ENCODE measurements at regions not wholly inside any gene's neighbourhood (a gene's known extent, or its start where the extent isn't known, plus 50 kb on each side); places are given as distances from the start of the nearest gene placed in this dataset.
"Not testable (repeated sequence)": the region's sequence is repeated elsewhere in the genome, so short reads cannot be mapped to it uniquely, and the experiment has no call there.

DNA sequence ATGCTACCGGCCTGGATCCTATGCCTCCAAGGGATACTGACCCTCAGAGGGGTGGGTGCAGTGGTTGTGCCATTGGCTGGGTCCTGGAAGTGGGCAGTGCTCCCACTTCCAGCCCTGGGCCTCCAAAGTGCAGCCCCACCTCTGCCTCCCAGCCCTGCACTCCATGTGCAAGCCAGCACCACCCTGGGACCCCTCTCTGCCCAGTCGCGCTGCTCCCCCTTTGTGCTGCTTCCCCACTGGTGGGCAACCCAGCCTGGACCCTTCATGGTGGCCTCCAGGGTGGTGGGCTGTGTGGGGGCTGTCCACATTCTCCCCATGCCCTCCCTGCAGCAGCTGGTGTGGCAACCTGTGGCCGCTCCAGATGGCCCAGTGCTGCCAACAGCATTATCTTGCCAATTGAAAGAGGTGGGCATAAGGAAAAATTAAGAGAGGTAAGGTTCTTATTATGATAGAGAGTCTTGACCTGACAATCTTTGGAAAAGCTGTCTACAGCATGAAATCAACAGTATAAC, 309.7 kb downstream of the GUCY2F start:
- no peak for DNase-seq (ENCODE audit: low spot score)

DNA sequence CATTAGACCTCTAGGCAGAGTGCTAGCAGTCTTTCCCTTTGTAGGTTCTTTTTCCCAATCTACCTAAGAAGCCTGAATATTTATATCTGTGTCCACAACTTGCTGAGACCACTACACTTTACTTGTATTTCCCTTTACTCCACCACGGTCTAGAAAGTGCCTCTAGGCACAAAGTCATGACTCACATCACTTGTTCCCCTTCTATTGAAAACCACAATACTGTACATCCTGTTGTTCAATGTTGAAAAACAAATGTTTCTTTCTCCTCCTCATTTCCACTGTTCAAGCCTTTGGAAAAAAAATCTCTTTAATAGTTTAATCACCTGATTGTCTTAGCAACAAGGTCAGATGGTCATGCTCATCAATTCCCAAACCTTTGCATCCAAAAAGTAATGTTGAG, 326.7 kb downstream of the GUCY2F start:
- DNase-seq (ENCODE audit: low spot score): peak; percentile 52

DNA sequence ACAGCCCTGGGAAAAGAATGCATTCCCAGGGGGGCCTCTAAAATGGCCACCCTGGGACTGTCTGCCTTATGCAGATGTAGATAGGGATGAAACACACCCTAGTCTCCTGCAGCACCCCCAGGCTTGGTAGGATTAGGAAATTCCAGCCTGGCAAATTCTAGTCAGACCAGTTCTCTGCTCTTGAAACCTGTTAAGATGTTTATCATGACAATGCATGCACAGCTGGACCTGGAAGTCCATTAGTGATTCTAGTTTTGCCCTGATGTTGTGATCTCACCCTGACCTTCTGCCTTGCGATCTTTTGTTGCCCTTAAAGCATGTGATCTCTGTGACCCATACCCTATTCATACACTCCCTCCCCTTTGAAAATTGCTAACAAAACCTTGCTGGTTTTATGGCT, 337.7 kb downstream of the GUCY2F start:
- DNase-seq (ENCODE audit: low spot score): not testable (repeated sequence)

DNA sequence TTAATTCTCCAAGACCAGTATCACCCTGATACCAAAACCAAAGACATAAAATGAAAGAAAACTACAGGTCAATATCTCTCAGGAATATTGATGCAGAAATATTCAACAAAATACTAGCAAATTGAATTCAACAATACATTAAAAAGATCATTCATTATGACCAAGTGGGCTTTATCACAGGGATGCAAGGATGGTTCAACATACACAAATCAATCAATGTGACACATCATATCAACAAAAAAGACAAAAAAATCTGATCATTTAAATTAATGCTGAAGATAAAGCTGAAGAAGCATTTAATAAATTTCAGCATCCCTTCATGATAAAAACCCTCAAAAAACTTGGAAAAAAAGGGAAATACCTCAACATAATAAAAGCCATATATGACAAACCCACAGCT, 341.4 kb downstream of the GUCY2F start:
- no peak for DNase-seq (ENCODE audit: low spot score)

DNA sequence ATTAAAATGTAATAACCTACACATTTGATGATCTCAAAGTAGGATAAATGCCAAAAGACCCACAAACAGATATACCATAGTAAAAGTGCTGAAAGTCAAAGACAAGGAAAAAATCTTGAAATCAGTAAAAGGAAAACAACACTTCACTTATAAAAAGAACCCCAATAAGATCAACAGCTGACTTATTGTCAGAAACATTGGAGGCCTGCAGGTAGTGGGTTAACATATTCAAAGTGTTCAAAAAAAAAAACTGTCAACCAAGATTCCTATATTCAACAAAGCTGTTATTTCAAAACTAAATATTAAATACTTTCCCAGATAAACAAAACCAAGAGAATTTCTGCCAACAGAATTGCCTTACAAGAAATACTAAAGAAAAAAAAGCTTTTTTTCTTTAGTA, 347.1 kb downstream of the GUCY2F start:
- no peak for DNase-seq (ENCODE audit: low spot score)

DNA sequence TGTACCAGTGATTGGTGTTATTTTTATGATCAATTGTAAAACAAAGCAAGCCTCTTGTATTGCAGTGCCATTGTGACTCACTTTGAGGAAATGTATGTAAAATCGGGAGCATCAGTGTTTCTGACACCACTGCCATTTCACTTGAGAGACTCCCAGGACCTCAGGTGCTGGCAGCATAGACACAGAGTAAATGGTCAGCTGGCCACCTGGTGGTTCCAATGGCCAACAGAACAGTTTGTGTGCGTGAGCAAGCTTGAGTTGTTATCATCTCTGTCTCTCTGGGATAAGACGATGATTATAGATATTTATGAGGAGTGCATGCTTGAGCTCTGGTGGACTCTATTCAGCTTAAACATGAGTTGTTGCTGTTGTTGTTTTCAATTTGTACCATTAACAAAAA, 356.6 kb downstream of the GUCY2F start:
- DNase-seq (ENCODE audit: low spot score): no peak

DNA sequence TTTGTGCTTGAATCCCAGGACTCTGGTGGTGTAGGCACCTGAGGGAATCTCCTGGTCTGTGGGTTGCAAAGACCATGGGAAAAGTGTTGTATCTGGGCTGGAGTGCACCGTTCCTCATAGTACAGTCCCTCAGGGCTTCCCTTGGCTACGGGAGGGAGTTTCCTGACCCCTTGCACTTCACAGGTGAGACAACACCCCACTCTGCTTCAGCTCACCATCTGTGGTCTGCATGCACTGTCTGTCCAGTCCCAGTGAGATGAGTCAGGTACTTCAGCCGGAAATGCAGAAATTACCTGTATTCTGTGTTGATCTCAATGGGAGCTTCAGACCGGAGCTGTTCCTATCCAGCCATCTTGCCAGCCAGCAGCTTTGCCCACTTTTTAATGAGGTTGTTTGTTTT, 353.0 kb upstream of the IRS4 start:
- DNase-seq (ENCODE audit: low spot score): no peak

DNA sequence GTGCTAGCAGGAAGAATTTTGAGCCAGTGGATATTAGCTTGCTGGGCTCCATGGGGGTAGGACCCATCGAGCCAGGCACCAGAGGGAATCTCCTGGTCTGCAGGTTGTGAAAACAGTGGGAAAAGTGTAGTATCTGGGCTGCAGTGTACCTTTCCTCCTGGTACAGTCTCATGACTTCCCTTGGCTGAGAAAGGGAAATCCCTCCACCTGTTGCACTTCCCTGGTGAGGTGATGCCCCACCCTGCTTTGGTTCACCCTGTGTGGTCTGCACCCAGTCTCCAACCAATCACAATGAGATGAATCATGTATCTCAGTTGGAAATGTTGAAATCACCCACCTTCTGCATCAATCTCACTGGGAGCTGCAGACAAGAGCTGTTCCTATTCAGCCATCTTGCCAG, 341.4 kb upstream of the IRS4 start:
- DNase-seq (ENCODE audit: low spot score): no peak

DNA sequence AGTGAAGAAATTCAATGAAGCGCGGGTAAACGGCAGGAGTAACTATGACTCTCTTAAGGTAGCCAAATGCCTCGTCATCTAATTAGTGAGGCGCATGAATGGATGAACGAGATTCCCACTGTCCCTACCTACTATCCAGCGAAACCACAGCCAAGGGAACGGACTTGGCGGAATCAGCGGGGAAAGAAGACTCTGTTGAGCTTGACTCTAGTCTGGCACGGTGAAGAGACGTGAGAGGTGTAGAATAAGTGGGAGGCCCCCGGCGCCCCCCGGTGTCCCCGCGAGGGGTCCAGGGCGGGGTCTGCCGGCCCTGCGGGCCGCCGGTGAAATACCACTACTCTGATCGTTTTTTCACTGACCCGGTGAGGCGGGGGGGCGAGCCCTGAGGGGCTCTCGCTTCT, 317.8 kb upstream of the IRS4 start:
- DNase-seq (ENCODE audit: low spot score): not testable (repeated sequence)

DNA sequence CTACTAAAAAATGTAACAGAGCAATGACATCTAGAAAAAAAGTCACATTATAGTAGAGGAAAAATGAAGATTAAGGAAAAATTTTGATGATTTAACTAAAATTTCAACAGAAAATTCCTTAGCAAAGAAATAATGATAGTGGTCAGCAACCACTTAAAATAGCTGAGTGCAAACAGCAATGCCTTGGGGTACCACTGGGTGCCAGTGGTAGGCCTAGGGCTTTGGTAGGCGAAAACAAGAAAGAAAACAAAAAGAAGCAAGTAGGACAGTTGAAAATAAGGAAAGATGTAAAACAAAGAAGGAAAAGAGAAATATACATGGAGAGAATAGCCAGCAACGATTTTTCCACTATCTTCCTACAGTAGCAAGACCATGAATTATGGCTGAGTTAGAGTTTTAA, 313.5 kb upstream of the IRS4 start:
- no peak for DNase-seq (ENCODE audit: low spot score)

DNA sequence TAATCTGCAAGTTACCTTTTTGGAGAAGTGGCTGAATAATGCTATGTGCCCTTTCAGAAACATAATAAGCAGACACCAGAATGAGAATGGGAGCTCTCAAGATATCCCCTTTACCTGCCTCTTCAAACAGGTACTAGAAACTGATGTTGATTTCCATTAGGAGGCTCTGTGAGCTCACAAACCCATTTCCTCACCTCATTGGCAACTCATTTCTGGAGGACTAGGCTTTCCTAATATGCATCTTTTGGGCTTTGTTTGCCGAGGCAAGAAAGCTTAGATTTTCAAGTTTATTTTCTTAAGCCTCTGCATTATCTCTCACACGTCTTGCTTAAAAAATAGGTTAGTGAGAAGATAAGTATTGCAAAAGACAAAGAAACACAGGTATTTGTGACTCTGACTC, 313.1 kb upstream of the IRS4 start:
- no peak for DNase-seq (ENCODE audit: low spot score)

DNA sequence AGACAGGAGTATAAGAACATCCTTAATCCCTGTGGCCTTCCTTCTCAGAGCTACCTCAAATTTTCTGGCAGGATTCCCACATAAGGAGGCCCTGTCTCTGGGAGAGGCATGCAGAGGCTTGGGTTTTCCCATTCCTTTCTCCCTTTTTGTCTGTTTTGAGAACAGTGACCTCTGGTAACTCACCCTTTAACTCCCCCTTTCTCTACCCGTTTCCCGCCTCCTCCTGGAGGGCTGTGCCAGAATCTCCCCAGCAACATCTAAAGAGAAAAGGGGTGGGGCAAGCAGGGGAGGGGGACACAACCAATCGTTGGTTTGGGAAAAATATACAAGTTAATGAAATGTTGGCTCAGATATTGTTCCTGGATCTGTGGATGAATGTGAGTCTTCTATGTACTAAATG, 303.7 kb upstream of the IRS4 start:
- no peak for DNase-seq (ENCODE audit: low spot score)

DNA sequence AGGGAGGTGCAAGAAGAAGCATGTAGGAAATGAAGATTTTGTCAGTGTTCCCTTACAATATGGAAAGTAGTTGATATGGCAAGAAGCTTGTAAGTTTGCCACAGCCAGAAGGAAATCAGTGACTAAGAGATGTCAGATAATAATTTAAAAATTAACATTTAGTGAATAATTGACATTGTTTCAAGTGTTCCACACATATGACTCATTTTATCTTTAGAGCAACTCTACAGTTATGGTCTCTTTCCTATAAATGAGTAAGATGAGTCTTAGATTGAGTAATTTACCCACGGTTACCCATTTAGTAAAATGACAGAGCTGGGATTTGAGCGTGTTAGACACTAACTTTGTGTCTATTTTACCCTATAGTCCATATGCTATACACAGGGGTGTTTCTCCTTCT, 300.3 kb upstream of the IRS4 start:
- DNase-seq (ENCODE audit: low spot score): no peak

DNA sequence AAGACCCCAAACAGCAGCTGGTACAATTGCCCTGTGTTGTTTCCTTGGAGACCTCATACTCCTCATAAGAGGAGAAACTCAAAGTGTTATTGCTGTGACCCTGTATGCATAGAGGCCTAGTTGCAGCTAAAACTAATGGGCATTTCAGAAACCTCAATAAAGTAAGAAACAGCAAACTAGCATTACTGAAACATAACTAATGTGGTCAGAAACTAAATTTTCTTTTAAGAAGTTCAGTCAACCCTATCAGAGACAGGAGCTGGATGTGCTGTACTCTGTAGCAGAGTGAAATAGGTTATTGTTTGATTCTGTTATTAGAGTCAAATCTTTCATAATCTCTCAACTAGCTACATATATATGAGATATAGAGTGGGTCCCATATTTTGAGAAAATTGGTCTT, 257.5 kb upstream of the IRS4 start:
- no peak for DNase-seq (ENCODE audit: low spot score)

DNA sequence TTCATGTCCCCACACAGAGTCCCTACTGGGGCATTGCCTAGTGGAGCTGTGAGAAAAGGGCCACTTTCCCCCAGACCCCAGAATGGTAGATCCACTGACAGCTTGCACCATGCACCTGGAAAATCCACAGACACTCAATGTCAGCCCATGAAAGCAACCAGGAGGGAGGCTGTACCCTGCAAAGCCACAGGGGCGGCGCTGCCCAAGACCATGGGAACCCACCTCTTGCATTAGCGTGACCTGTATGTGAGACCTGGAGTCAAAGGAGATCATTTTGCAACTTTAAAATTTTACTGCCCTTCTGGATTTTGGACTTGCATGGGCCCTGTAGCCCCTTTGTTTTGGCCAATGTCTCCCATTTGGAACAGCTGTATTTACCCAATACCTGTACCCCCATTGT, 236.5 kb upstream of the IRS4 start:
- not testable (repeated sequence) for DNase-seq (ENCODE audit: low spot score)

DNA sequence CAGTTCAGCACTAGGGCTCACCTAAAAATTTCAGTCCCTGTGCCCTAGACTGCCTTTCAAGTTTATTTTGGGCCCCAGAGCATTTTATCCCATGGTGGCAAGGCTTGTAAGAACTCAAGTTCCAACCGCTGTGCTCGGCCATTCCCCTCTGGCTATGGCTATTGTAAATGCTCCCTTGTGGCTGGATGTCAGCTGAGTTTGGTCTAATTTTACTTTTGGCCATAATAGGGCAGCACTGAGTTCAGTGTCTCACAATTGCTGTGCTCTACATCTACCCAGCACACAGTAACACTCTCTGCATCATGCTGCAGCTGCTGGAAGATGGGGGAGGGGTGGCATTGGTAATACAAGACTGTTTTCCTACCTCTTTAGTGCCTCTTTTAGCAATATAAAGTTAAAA, 210.8 kb upstream of the IRS4 start:
- no peak for DNase-seq (ENCODE audit: low spot score)

DNA sequence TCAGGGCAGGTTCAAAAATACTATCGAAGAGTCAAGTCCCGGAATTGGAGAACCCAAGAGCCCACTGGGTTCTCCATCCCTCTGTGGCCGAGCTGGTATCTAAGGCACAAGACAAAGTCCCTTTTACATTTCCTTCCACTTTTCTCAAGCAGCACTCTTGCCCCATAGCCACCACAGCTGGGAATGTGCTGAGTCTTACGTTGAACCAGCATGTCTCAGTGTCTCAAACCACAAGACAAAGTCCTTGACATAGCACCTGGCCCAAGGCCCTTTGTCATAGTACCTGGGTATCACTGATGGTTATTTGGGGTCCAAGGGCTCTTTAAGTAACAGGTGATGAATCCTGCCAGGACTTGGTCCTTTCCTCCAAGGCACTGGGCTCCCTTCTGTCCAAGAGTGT, 210.2 kb upstream of the IRS4 start:
- no peak for DNase-seq (ENCODE audit: low spot score)

DNA sequence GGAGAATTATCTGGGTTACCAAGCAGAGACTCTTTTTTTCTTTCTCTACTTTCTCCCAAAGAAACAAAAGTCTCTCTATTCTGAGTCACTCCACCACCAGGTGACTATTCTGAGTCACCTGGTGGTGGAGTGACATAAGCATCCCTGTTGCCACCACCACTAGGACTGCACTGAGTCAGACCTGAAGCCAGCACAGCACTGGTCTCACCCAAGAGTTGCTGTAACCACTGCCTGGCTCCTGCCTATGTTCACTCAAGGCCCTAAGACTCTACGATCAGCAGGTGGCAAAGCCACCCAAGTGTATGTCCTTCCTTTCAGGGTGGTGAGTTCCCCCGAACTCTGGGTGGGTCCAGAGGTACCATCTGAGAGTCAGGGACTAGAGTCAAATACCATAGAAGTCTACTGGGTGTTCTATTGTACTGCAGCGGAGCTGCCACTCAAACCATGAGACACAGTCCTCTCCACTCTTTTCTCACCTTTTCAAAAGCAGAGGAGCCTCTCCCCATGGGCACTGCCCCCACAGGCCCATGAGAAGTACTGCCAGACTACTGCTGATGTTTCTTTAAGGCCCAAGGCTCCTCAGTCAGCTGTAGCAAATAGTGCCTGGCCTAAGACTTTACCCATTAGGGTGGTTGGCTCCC, 209.6 kb upstream of the IRS4 start:
- DNase-seq (ENCODE audit: low spot score): no peak

DNA sequence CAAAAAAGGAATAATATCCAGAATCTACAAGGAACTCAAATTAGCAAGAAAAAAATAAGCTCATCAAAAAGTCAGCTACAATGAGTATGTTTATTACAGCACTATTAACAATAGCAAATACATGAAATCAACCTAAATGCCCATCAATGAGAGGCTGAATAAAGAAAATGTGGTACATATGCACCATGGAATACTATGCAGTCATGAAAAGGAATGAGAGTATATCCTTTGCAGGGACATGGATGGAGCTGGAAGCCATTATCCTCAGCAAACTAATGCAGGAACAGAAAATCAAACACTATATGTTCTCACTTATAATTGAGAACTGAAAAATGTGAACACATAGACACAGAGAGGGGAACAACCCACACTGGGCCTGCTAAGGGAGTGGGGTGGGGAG, 178.4 kb upstream of the IRS4 start:
- no peak for DNase-seq (ENCODE audit: low spot score)

DNA sequence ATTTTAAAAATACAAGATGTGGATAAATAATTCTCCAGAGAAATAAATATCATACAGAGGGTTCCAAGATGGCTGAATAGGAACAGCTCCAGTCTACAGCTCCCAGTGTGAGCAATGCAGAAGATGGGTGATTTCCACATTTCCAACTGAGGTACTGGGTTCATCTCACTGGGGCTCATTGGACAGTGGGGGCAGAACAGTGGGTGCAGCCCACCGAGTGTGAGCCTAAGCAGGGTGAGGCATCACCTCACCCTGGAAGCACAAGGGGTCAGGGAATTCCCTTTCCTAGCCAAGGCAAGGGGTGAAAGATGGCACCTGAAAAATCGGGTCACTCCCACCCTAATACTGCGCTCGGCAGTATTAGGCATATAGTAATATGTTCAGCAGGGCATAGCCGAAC, 167.5 kb upstream of the IRS4 start:
- not testable (repeated sequence) for DNase-seq (ENCODE audit: low spot score)

DNA sequence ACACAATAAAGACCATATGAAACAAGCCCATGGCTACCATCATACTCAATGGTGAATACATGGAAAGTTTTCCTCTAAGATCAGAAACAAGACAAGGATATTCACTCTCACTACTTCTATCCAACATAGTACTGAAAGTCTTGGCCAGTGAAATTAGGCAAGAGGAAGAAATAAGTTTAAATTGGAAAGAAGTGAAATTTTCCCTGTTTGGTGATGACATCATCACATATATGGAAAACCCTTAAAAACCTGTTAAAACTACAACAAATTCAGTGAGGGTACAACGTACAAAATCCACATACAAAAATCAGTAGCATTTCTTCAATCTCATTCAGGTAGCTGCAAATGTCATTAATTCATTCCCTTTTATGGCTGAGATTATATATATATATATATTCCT, 164.0 kb upstream of the IRS4 start:
- no peak for DNase-seq (ENCODE audit: low spot score)

DNA sequence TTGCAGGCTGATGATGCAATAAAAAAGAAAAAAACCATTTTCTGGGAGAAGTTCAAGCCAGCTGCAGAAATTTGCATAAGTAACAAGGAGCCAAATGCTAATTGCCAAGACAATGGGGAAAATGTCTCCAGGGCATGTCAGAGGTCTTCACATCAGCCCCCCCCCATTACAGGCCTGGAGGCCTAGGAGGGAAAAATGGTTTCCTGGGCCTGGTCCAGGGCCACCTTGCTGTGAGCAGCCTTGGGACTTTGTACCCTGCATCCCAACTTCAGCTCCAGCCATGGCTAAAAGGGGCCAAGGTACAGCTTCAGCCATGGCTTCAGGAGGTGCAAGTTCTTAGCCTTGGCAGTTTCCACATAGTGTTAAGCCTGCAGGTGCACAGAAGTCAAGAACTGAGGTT, 160.0 kb upstream of the IRS4 start:
- not testable (repeated sequence) for DNase-seq (ENCODE audit: low spot score)

DNA sequence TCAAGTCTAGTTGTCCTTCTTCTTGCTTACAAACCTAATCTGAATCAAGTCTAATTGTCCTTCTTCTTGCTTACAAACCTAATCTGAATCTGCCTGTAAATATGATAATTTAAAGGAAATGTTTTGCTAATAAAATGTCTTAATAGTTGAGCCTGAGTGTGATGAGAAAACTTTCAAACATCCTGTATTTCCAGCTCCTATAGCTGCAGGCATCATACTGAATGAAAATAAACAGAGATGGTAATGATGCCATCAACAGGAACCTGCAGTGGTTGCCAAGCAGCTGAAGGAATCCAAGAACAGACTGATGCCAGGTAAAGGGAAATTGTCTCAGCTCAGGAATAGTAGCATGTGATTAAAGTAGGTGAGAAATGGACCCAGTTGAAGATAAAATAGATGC, 156.1 kb upstream of the IRS4 start:
- DNase-seq (ENCODE audit: low spot score): no peak

DNA sequence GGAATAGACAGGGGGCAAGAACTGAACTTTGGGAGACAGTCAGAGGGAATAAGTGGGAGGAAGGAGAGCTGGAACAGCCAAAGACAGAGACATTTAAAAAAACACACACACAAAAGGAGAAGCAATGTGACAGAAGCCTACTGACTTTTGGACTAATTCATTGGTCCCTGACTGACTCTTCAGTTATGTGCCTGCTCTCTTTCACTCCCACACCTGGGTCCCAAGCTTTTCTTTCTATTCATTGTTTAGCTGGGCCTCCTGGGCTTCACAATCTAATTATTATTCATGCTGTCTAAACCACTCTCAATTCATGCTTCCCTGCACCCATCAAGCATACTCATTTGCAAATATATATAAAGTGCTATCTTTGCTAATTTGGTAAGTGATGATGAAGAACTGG, 139.2 kb upstream of the IRS4 start:
- no peak for DNase-seq (ENCODE audit: low spot score)

DNA sequence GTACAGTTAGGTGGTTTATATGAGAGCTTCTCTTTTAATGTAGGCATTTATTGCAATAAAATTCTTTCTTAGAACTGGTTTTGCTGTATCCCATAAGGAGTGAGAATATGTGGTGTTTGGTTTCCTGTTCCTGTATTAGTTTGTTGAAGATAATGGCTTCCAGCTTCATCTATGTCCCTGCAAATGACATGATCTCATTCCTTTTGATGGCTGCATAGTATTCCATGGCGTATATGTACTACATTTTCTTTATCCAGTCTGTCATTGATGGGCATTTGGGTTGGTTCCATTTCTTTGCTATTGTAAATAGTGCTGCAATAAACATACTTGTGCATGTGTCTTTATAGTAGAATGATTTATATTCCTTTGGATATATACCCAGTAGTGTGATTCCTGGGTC, 106.7 kb upstream of the IRS4 start:
- DNase-seq (ENCODE audit: low spot score): not testable (repeated sequence)
